ENCODE measurements at regions not wholly inside any gene's neighbourhood (a gene's known extent, or its start where the extent isn't known, plus 50 kb on each side); places are given as distances from the start of the nearest gene placed in this dataset.

DNA sequence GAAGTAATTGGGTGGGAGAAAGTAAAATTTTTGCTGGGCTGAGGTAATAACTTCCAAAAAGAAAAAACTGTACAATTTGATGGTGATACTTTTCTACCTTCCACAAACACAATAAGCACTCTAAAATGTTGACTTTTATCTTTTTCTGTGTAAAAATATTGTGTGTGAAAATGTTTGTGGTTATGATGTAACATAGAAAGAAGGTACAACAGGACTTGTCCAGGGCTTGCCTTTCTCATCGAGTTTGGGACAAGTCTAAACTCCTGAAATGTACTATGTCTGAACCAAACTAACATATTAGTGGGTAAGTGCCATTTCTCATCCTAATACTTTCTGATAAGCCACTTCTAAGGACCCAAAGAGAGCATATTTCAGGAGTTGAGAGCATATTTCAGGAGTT lies 174.2 kb upstream of the PDGFD start:
- peak overlapping the region; percentile 12; the same call in 1 of the 2 replicates for H3K27ac ChIP-seq (ENCODE audit: low read length)
- H4K20me1 ChIP-seq (ENCODE audit: insufficient read depth, low read length): no peaks in the 10 kb centered on the region
- no peak overlapping the region for H3K9ac ChIP-seq (ENCODE audit: low read depth, low read length)
- no peak for DNase-seq
- no peak overlapping the region for H2AFZ ChIP-seq (ENCODE audit: low read depth, low read length)
- no peak overlapping the region for H3K4me2 ChIP-seq (ENCODE audit: insufficient read depth, low read length)
- no peak for TF ChIP-seq EZH2 (IDR thresholded peaks at IDR 0.05; ENCODE audit: borderline replicate concordance, low read depth, low read length, severe bottlenecking)
- TF ChIP-seq, protein P1, sequence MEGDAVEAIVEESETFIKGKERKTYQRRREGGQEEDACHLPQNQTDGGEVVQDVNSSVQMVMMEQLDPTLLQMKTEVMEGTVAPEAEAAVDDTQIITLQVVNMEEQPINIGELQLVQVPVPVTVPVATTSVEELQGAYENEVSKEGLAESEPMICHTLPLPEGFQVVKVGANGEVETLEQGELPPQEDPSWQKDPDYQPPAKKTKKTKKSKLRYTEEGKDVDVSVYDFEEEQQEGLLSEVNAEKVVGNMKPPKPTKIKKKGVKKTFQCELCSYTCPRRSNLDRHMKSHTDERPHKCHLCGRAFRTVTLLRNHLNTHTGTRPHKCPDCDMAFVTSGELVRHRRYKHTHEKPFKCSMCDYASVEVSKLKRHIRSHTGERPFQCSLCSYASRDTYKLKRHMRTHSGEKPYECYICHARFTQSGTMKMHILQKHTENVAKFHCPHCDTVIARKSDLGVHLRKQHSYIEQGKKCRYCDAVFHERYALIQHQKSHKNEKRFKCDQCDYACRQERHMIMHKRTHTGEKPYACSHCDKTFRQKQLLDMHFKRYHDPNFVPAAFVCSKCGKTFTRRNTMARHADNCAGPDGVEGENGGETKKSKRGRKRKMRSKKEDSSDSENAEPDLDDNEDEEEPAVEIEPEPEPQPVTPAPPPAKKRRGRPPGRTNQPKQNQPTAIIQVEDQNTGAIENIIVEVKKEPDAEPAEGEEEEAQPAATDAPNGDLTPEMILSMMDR (IDR thresholded peaks at IDR 0.05; ENCODE audit: borderline replicate concordance, extremely low read depth, low read length, poor library complexity, severe bottlenecking): no peak
- H3K36me3 ChIP-seq (ENCODE audit: insufficient read depth, low read length): no peaks in the 10 kb centered on the region
- peaks cover 7% of the 10 kb centered on the region for H3K9me3 ChIP-seq (ENCODE audit: insufficient read depth, low read length, severe bottlenecking)
- H3K27me3 ChIP-seq (ENCODE audit: insufficient read depth, low read length, poor library complexity): no peaks in the 10 kb centered on the region
- no peaks in the 10 kb centered on the region for H3K79me2 ChIP-seq (ENCODE audit: insufficient read depth, low read length)
- ATAC-seq (ENCODE audit: insufficient read depth, low read depth): no peak
- H3K4me1 ChIP-seq (ENCODE audit: insufficient read depth, low read length): peaks cover 24% of the 10 kb centered on the region
- no peak overlapping the region; a peak in 1 of 4 replicates for H3K4me3 ChIP-seq (ENCODE audit: low read depth in 1 of 2, low read length in 2 of 2)

GRCh38 chr11:104337273-104337672 lies 173.3 kb upstream of the PDGFD start:
- Histone ChIP-seq H3K9ac (ENCODE audit: low read depth, low read length) (no peak overlapping the region), H3K27me3 (ENCODE audit: insufficient read depth, low read length, poor library complexity) (no peaks in the 10 kb centered on the region), H3K4me2 (ENCODE audit: insufficient read depth, low read length) (no peak overlapping the region), H3K4me1 (ENCODE audit: insufficient read depth, low read length) (peaks cover 24% of the 10 kb centered on the region), H3K36me3 (ENCODE audit: insufficient read depth, low read length) (no peaks in the 10 kb centered on the region), H3K4me3 (ENCODE audit: low read depth in 1 of 2, low read length in 2 of 2) (no peak overlapping the region), H3K79me2 (ENCODE audit: insufficient read depth, low read length) (no peaks in the 10 kb centered on the region), H3K9me3 (ENCODE audit: insufficient read depth, low read length, severe bottlenecking) (peaks cover 7% of the 10 kb centered on the region), H3K27ac (ENCODE audit: low read length) (no peak overlapping the region), H4K20me1 (ENCODE audit: insufficient read depth, low read length) (no peaks in the 10 kb centered on the region), H2AFZ (ENCODE audit: low read depth, low read length) (no peak overlapping the region)
- no peak for ATAC-seq (ENCODE audit: insufficient read depth, low read depth)
- no peak for DNase-seq
- TF ChIP-seq, protein P1 (IDR thresholded peaks at IDR 0.05; ENCODE audit: borderline replicate concordance, extremely low read depth, low read length, poor library complexity, severe bottlenecking): no peak
- TF ChIP-seq EZH2 (IDR thresholded peaks at IDR 0.05; ENCODE audit: borderline replicate concordance, low read depth, low read length, severe bottlenecking): no peak

DNA sequence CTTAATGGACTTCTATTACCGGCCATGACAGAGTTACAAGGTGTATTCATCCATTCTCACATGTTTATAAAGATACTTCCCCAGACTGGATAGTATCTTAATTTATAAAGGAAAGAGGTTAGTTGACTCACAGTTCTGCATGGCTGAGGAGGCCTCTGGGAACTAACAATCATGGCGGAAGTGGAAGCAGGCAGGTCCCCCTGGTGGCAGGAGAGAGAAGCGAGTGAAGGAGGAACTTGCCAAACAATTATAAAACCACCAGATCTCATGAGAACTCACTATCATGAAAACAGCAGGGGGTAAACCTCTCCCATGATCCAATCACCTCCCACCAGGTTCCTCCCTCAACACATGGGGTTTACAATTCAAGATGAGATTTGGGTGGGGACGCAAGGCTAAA lies 170.0 kb upstream of the PDGFD start:
- TF ChIP-seq EZH2 (IDR thresholded peaks at IDR 0.05; ENCODE audit: borderline replicate concordance, low read depth, low read length, severe bottlenecking): no peak
- TF ChIP-seq, protein P1 (IDR thresholded peaks at IDR 0.05; ENCODE audit: borderline replicate concordance, extremely low read depth, low read length, poor library complexity, severe bottlenecking): peak; percentile 30
- Histone ChIP-seq H3K27me3 (ENCODE audit: insufficient read depth, low read length, poor library complexity) (no peaks in the 10 kb centered on the region), H3K9me3 (ENCODE audit: insufficient read depth, low read length, severe bottlenecking) (peaks cover 7% of the 10 kb centered on the region), H2AFZ (ENCODE audit: low read depth, low read length) (no peak overlapping the region), H3K36me3 (ENCODE audit: insufficient read depth, low read length) (no peaks in the 10 kb centered on the region), H3K79me2 (ENCODE audit: insufficient read depth, low read length) (no peaks in the 10 kb centered on the region), H3K4me1 (ENCODE audit: insufficient read depth, low read length) (peaks cover 7% of the 10 kb centered on the region), H3K4me2 (ENCODE audit: insufficient read depth, low read length) (no peak overlapping the region), H3K4me3 (ENCODE audit: low read depth in 1 of 2, low read length in 2 of 2) (no peak overlapping the region), H3K9ac (ENCODE audit: low read depth, low read length) (no peak overlapping the region), H3K27ac (ENCODE audit: low read length) (no peak overlapping the region), H4K20me1 (ENCODE audit: insufficient read depth, low read length) (no peaks in the 10 kb centered on the region)
- DNase-seq (no peak), ATAC-seq (ENCODE audit: insufficient read depth, low read depth) (no peak)

DNA sequence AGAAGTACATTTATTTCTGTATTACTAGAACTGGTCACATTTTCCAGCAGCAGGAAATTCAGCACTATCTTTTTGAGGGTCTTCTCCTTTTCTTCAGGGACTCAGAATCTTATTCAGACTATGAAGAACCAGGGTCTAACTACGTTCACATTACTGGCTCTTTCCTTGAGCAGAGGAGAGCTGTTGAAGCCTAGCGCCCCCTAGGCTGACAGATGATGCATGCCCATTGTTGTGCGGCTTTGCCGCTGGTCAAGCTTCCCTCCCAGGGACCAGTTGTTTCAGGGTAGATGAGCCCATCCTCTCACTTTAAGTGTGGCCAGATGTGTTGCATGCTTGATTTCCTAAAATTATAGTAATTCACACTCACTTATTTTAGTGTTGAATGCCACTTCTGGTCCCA lies 168.2 kb upstream of the PDGFD start:
- Histone ChIP-seq H3K27ac (ENCODE audit: low read length) (no peak overlapping the region), H2AFZ (ENCODE audit: low read depth, low read length) (no peak overlapping the region), H3K79me2 (ENCODE audit: insufficient read depth, low read length) (no peaks in the 10 kb centered on the region), H4K20me1 (ENCODE audit: insufficient read depth, low read length) (no peaks in the 10 kb centered on the region), H3K36me3 (ENCODE audit: insufficient read depth, low read length) (no peaks in the 10 kb centered on the region), H3K4me1 (ENCODE audit: insufficient read depth, low read length) (no peaks in the 10 kb centered on the region), H3K9me3 (ENCODE audit: insufficient read depth, low read length, severe bottlenecking) (no peaks in the 10 kb centered on the region), H3K4me3 (ENCODE audit: low read depth in 1 of 2, low read length in 2 of 2) (no peak overlapping the region), H3K27me3 (ENCODE audit: insufficient read depth, low read length, poor library complexity) (no peaks in the 10 kb centered on the region), H3K9ac (ENCODE audit: low read depth, low read length) (no peak overlapping the region), H3K4me2 (ENCODE audit: insufficient read depth, low read length) (no peak overlapping the region)
- DNase-seq: no peak
- no peak for ATAC-seq (ENCODE audit: insufficient read depth, low read depth)
- TF ChIP-seq, protein P1 (IDR thresholded peaks at IDR 0.05; ENCODE audit: borderline replicate concordance, extremely low read depth, low read length, poor library complexity, severe bottlenecking): peak; percentile 32
- no peak for TF ChIP-seq EZH2 (IDR thresholded peaks at IDR 0.05; ENCODE audit: borderline replicate concordance, low read depth, low read length, severe bottlenecking)

Measured in DND-41 (cell line).